Activated CD8-positive, alpha-beta memory T cell treated with anti-CD3 and anti-CD28 coated beads, Interleukin-2, amount 50 U/mL, for 24 hours (primary cell): ENCODE measurements at regions not wholly inside any gene's neighbourhood (a gene's known extent, or its start where the extent isn't known, plus 50 kb on each side); places are given as distances from the start of the nearest gene placed in this dataset.
"Not testable (repeated sequence)": the region's sequence is repeated elsewhere in the genome, so short reads cannot be mapped to it uniquely, and the experiment has no call there.

ENCODE experiments used
- DNase-seq: peaks from one replicate; pipeline ENCODE4 v3.0.0-alpha.2; 2020; ENCODE audit errors: extremely low read depth

- DNase-seq = no peak
These were observed 455.9 kb downstream of the PLPP3 start for GRCh38 chr1:56123421-56123820.

GRCh38 chr1:56120021-56120420, 459.3 kb downstream of the PLPP3 start:
- DNase-seq = no peak

- not testable (repeated sequence) for DNase-seq
These were observed 460.7 kb downstream of the PLPP3 start for GRCh38 chr1:56118676-56119075.

GRCh38 chr1:56115701-56116100, 463.7 kb downstream of the PLPP3 start:
- no peak for DNase-seq

GRCh38 chr1:56113679-56114078, 465.7 kb downstream of the PLPP3 start:
- DNase-seq = no peak

GRCh38 chr1:56107275-56107638, 472.1 kb downstream of the PLPP3 start:
- DNase-seq = no peak

- DNase-seq = no peak
These were observed 472.7 kb downstream of the PLPP3 start for GRCh38 chr1:56106531-56107274.

GRCh38 chr1:56105397-56105796, 474.0 kb downstream of the PLPP3 start:
- DNase-seq = no peak

GRCh38 chr1:56099766-56100265, 479.5 kb downstream of the PLPP3 start:
- no peak for DNase-seq

- no peak for DNase-seq
These were observed 480.4 kb downstream of the PLPP3 start for GRCh38 chr1:56098946-56099345.

- no peak for DNase-seq
These were observed 481.6 kb downstream of the PLPP3 start for GRCh38 chr1:56097713-56098112.

- DNase-seq = no peak
These were observed 483.4 kb downstream of the PLPP3 start for GRCh38 chr1:56095696-56096665.

- DNase-seq = no peak
These were observed 485.2 kb downstream of the PLPP3 start for GRCh38 chr1:56094168-56094567.

- no peak for DNase-seq
These were observed 486.4 kb downstream of the PLPP3 start for GRCh38 chr1:56092684-56093570.

GRCh38 chr1:56089826-56090225, 489.5 kb downstream of the PLPP3 start:
- DNase-seq = not testable (repeated sequence)

- no peak for DNase-seq
These were observed 495.1 kb downstream of the PLPP3 start for GRCh38 chr1:56084246-56084645.

- no peak for DNase-seq
These were observed 497.6 kb downstream of the PLPP3 start for GRCh38 chr1:56081736-56082135.

- no peak for DNase-seq
These were observed 498.2 kb downstream of the PLPP3 start for GRCh38 chr1:56081173-56081572.

GRCh38 chr1:56080123-56080522, 499.2 kb downstream of the PLPP3 start:
- DNase-seq = no peak

- DNase-seq = no peak
These were observed 500.0 kb downstream of the PLPP3 start for GRCh38 chr1:56079391-56079790.

GRCh38 chr1:56077206-56077605, 502.2 kb downstream of the PLPP3 start:
- no peak for DNase-seq
